Gastroesophageal sphincter (tissue), 4 donors: ENCODE measurements at regions not wholly inside any gene's neighbourhood (a gene's known extent, or its start where the extent isn't known, plus 50 kb on each side); places are given as distances from the start of the nearest gene placed in this dataset.
A peak's percentile ranks its signal among the peaks of the same experiment; 100 is the strongest.

Source experiments
- ATAC-seq: fragments of 150-250 bp; one replicate; pipeline ENCODE4 v1.9.1; 2016; ENCODE audit warnings: mild to moderate bottlenecking, moderate library complexity
- H3K27ac ChIP-seq, 4 donors: fragments of 200-600 bp; sonication (generic) in 3 of 4; 1 replicate in 3 of 4; 2 replicates in 1 of 4; pipeline ENCODE4 v1.5.1; 2016 to 2019
- H3K27me3 ChIP-seq: fragments of 200-600 bp; sonication (generic); one replicate; pipeline ENCODE4 v1.5.1; 2019
- H3K36me3 ChIP-seq, 2 donors: fragments of 200-600 bp; sonication (generic); one replicate each; pipeline ENCODE4 v1.5.1; 2019; ENCODE audit warnings: control low read depth in 1 of 2
- H3K4me1 ChIP-seq, 3 donors: fragments of 200-600 bp; sonication (generic); 1 replicate in 2 of 3; 2 replicates in 1 of 3; pipeline ENCODE4 v1.5.1; 2016 to 2019; ENCODE audit warnings: control low read depth in 2 of 3
- H3K4me3 ChIP-seq, 2 donors: fragments of 200-600 bp; sonication (generic); one replicate each; pipeline ENCODE4 v1.5.1; 2019; ENCODE audit warnings: mild to moderate bottlenecking in 1 of 2, moderate library complexity in 1 of 2
- H3K9me3 ChIP-seq, 3 donors: fragments of 200-600 bp; sonication (generic); one replicate each; pipeline ENCODE4 v1.5.1; 2017 to 2019; ENCODE audit warnings: control low read depth in 2 of 3
- EP300 ChIP-seq: sonication (generic); formaldehyde crosslinking; IDR thresholded peaks from one replicate; pipeline ENCODE4 v1.6.1; 2017; ENCODE audit warnings: antibody characterized with exemption, mild to moderate bottlenecking
- POLR2A ChIP-seq, 2 donors: fragments of 450-650 bp; IDR thresholded peaks; one replicate each; pipeline ENCODE4 v1.6.1; 2017; ENCODE audit warnings: antibody characterized with exemption in 2 of 2, mild to moderate bottlenecking in 2 of 2, moderate library complexity in 1 of 2
- POLR2AphosphoS5 ChIP-seq: sonication (generic); formaldehyde crosslinking; IDR thresholded peaks from one replicate; pipeline ENCODE4 v1.6.1; 2017; ENCODE audit warnings: antibody characterized with exemption
- WGBS, 2 donors: methylation state at CpG; one replicate each; pipeline ENCODE4 v1.1.5; 2018; ENCODE audit warnings: low coverage in 1 of 2; 5-methylcytosine and 5-hydroxymethylcytosine counted together
- TF ChIP-seq, protein P1 (sequence below), 4 experiments: fragments of 200-600 bp in 2 of 4; fragments of 450-650 bp in 2 of 4; sonication (generic) in 1 of 4; IDR thresholded peaks; one replicate each; pipeline ENCODE4 v1.5.1; 2017 to 2019; ENCODE audit warnings: antibody characterized with exemption in 4 of 4, mild to moderate bottlenecking in 2 of 4, moderate library complexity in 2 of 4

- 48 to 64% methylated on average over 1 to 3 of the region's 3 CpGs for WGBS, 2 donors
- no peaks in the 10 kb centered on the region for H3K4me1 ChIP-seq
- H3K27me3 ChIP-seq = no peaks in the 10 kb centered on the region
- no peak for TF ChIP-seq EP300
- TF ChIP-seq POLR2A (IDR thresholded peaks at IDR 0.05) = no peak
- peak; percentile 39 for ATAC-seq
- no peaks in the 10 kb centered on the region for H3K9me3 ChIP-seq
- H3K36me3 ChIP-seq = no peaks in the 10 kb centered on the region
- no peak overlapping the region for H3K4me3 ChIP-seq
- H3K27ac ChIP-seq = no peak overlapping the region
Observed at GRCh38 chrX:38880296-38880854, 79.1 kb downstream of the MID1IP1 start.

GRCh38 chrX:38881066-38881465 lies 79.8 kb downstream of the MID1IP1 start:
- 43 to 100% methylated on average over 2 of the region's 2 CpGs for WGBS, 2 donors
- ATAC-seq = no peak

DNA sequence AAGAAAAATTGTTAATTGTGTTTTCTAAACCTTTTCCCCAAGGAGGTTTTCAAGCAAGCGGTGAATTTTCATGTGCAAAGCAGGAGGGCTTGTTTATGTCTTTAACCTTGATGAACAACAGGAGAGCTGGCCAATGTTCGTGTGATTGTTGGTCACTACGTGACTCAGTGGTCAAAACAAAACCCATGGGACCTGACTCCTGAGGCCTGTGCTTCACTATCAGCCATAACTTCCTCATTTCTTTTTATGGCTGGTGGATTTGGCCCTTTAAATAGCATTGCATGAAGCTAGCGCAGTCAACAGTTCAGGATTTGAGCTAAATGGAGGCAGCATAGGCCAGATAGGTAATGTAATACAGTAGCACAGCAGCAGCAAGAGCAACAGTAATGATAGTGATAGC lies 80.5 kb downstream of the MID1IP1 start:
- Histone ChIP-seq H3K9me3 (no peaks in the 10 kb centered on the region), H3K27me3 (no peaks in the 10 kb centered on the region), H3K36me3 (no peaks in the 10 kb centered on the region), H3K4me1 (no peaks in the 10 kb centered on the region), H3K27ac (no peak overlapping the region), H3K4me3 (no peak overlapping the region)
- 81 to 90% methylated on average over 3 to 4 of the region's 4 CpGs for WGBS, 2 donors
- TF ChIP-seq, protein P1, sequence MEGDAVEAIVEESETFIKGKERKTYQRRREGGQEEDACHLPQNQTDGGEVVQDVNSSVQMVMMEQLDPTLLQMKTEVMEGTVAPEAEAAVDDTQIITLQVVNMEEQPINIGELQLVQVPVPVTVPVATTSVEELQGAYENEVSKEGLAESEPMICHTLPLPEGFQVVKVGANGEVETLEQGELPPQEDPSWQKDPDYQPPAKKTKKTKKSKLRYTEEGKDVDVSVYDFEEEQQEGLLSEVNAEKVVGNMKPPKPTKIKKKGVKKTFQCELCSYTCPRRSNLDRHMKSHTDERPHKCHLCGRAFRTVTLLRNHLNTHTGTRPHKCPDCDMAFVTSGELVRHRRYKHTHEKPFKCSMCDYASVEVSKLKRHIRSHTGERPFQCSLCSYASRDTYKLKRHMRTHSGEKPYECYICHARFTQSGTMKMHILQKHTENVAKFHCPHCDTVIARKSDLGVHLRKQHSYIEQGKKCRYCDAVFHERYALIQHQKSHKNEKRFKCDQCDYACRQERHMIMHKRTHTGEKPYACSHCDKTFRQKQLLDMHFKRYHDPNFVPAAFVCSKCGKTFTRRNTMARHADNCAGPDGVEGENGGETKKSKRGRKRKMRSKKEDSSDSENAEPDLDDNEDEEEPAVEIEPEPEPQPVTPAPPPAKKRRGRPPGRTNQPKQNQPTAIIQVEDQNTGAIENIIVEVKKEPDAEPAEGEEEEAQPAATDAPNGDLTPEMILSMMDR (IDR thresholded peaks at IDR 0.05) = no peak
- TF ChIP-seq POLR2A (IDR thresholded peaks at IDR 0.05) = no peak
- no peak for TF ChIP-seq POLR2AphosphoS5
- TF ChIP-seq EP300 = no peak
- ATAC-seq = no peak

More at GRCh38 chrX:38881066-38881465, 79.8 kb downstream of the MID1IP1 start:
- Histone ChIP-seq H3K27ac (no peak overlapping the region), H3K36me3 (no peaks in the 10 kb centered on the region), H3K4me3 (no peak overlapping the region), H3K4me1 (no peaks in the 10 kb centered on the region), H3K27me3 (no peaks in the 10 kb centered on the region), H3K9me3 (no peaks in the 10 kb centered on the region)
- TF ChIP-seq POLR2AphosphoS5 (no peak), EP300 (no peak), POLR2A (IDR thresholded peaks at IDR 0.05) (no peak)
- TF ChIP-seq, protein P1 (IDR thresholded peaks at IDR 0.05) = no peak

GRCh38 chrX:38882894-38883626 lies 81.8 kb downstream of the MID1IP1 start:
- TF ChIP-seq, protein P1 (IDR thresholded peaks at IDR 0.05) = no peak
- TF ChIP-seq POLR2A (IDR thresholded peaks at IDR 0.05) (no peak), POLR2AphosphoS5 (no peak), EP300 (no peak)
- no peaks in the 10 kb centered on the region for H3K27me3 ChIP-seq
- H3K4me3 ChIP-seq = no peak overlapping the region
- H3K27ac ChIP-seq = no peak overlapping the region
- no peaks in the 10 kb centered on the region for H3K4me1 ChIP-seq
- WGBS, 2 donors = 33 to 80% methylated on average over 1 of the region's 4 CpGs
- no peak for ATAC-seq
- H3K36me3 ChIP-seq = no peaks in the 10 kb centered on the region
- H3K9me3 ChIP-seq = no peaks in the 10 kb centered on the region

DNA sequence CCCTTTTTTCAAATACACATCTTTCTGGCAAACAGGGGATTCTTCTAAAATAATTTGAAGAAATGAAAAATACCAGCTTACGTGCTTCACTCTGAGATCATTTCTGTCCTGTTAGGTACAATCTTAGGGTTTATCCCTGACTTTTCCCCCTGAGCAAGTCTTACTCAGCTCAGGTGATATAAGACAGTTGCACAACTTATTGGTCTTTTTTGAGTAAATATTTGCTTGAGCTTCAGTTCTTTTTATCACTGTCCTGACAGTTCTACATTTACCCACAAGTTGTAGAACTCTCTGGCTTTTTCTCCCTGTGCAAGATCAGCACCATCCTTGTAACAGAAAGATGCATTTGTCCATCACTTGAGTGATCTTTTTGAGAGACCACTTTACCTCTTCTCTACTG lies 84.9 kb downstream of the MID1IP1 start:
- ATAC-seq = no peak
- TF ChIP-seq EP300 (no peak), POLR2AphosphoS5 (no peak), POLR2A (IDR thresholded peaks at IDR 0.05) (no peak)
- TF ChIP-seq, protein P1 (IDR thresholded peaks at IDR 0.05) = no peak
- no peaks in the 10 kb centered on the region for H3K36me3 ChIP-seq
- no peak overlapping the region for H3K4me3 ChIP-seq
- H3K4me1 ChIP-seq = no peaks in the 10 kb centered on the region
- no peaks in the 10 kb centered on the region for H3K9me3 ChIP-seq
- WGBS, 2 donors = 89% methylated on average over 1 of the region's 1 CpG; no CpG with 5 or more reads in 1 of the 2 donors
- no peak overlapping the region for H3K27ac ChIP-seq
- no peaks in the 10 kb centered on the region for H3K27me3 ChIP-seq
